RWPE2 (cell line): ENCODE measurements at regions not wholly inside any gene's neighbourhood (a gene's known extent, or its start where the extent isn't known, plus 50 kb on each side); places are given as distances from the start of the nearest gene placed in this dataset.
"Not testable (repeated sequence)": the region's sequence is repeated elsewhere in the genome, so short reads cannot be mapped to it uniquely, and the experiment has no call there.

Source experiments
- ATAC-seq: fragments of 200-7000 bp; cut with Tn5 transposase; 3 replicates; pipeline ENCODE4 v1.9.1; 2021; ENCODE audit warnings: low read depth
- DNase-seq: peaks from one replicate; pipeline ENCODE4 v3.0.0-alpha.2; 2020; ENCODE audit warnings: low spot score
- H3K27ac ChIP-seq: fragments of 450-650 bp; 2 replicates; pipeline ENCODE4 v1.5.1; 2017; ENCODE audit warnings: mild to moderate bottlenecking; ENCODE audit not compliant: poor library complexity, severe bottlenecking
- H3K27me3 ChIP-seq: fragments of 250-450 bp; sonication (Bioruptor Pico); 2 replicates; pipeline ENCODE4 v1.5.1; 2021; ENCODE audit warnings: mild to moderate bottlenecking, moderate library complexity; ENCODE audit not compliant: insufficient read depth, poor library complexity, severe bottlenecking
- H3K36me3 ChIP-seq: fragments of 250-450 bp; sonication (Bioruptor Pico); 2 replicates; pipeline ENCODE4 v1.5.1; 2020; ENCODE audit warnings: low read depth, mild to moderate bottlenecking, moderate library complexity
- H3K4me1 ChIP-seq: fragments of 250-450 bp; sonication (Bioruptor Pico); 2 replicates; pipeline ENCODE4 v1.5.1; 2021; ENCODE audit warnings: mild to moderate bottlenecking, moderate library complexity; ENCODE audit not compliant: insufficient read depth, poor library complexity, severe bottlenecking
- H3K4me3 ChIP-seq: fragments of 250-450 bp; sonication (Bioruptor Pico); 2 replicates; pipeline ENCODE4 v1.5.1; 2021; ENCODE audit warnings: mild to moderate bottlenecking, moderate library complexity; ENCODE audit not compliant: severe bottlenecking
- H3K9me3 ChIP-seq: fragments of 250-450 bp; sonication (Bioruptor Pico); 2 replicates; pipeline ENCODE4 v1.5.1; 2021; ENCODE audit warnings: mild to moderate bottlenecking, moderate library complexity; ENCODE audit not compliant: severe bottlenecking
- CTCF ChIP-seq: fragments of 450-650 bp; IDR thresholded peaks from one replicate; pipeline ENCODE4 v1.5.1; 2017; ENCODE audit warnings: mild to moderate bottlenecking, moderate library complexity; ENCODE audit not compliant: poor library complexity, severe bottlenecking

GRCh38 chr2:175679728-175680127 lies 322.3 kb downstream of the LNPK start:
- Histone ChIP-seq H3K27ac (no peak overlapping the region), H3K4me3 (no peak overlapping the region), H3K4me1 (no peaks in the 10 kb centered on the region), H3K27me3 (no peaks in the 10 kb centered on the region), H3K36me3 (no peaks in the 10 kb centered on the region), H3K9me3 (no peaks in the 10 kb centered on the region)
- no peak for TF ChIP-seq CTCF
- DNase-seq, result no peak
- ATAC-seq, result no peak

GRCh38 chr2:175679231-175679630 lies 322.8 kb downstream of the LNPK start:
- no peak for DNase-seq
- Histone ChIP-seq H3K27ac (no peak overlapping the region), H3K9me3 (no peaks in the 10 kb centered on the region), H3K27me3 (no peaks in the 10 kb centered on the region), H3K36me3 (no peaks in the 10 kb centered on the region), H3K4me1 (no peaks in the 10 kb centered on the region), H3K4me3 (no peak overlapping the region)
- ATAC-seq, result no peak
- no peak for TF ChIP-seq CTCF

GRCh38 chr2:175677880-175678279 lies 324.2 kb downstream of the LNPK start:
- Histone ChIP-seq H3K27me3 (no peaks in the 10 kb centered on the region), H3K4me3 (no peak overlapping the region), H3K27ac (no peak overlapping the region), H3K4me1 (no peaks in the 10 kb centered on the region), H3K9me3 (no peaks in the 10 kb centered on the region), H3K36me3 (no peaks in the 10 kb centered on the region)
- ATAC-seq (no peak), DNase-seq (no peak)
- TF ChIP-seq CTCF, result no peak

- no peak for ATAC-seq
- no peaks in the 10 kb centered on the region for H3K36me3 ChIP-seq
- H3K4me3 ChIP-seq, result no peak overlapping the region
- no peak overlapping the region for H3K27ac ChIP-seq
- no peaks in the 10 kb centered on the region for H3K9me3 ChIP-seq
- TF ChIP-seq CTCF, result no peak
- no peak for DNase-seq
- no peaks in the 10 kb centered on the region for H3K27me3 ChIP-seq
- H3K4me1 ChIP-seq, result no peaks in the 10 kb centered on the region
Observed at GRCh38 chr2:175676813-175677212, 325.3 kb downstream of the LNPK start.

GRCh38 chr2:175668804-175669203 lies 333.3 kb downstream of the LNPK start:
- not testable (repeated sequence) for ATAC-seq, H3K4me3 ChIP-seq, H3K36me3 ChIP-seq, H3K9me3 ChIP-seq, H3K27ac ChIP-seq, H3K4me1 ChIP-seq, H3K27me3 ChIP-seq, DNase-seq
